DOHH2 (cell line): ENCODE measurements at regions not wholly inside any gene's neighbourhood (a gene's known extent, or its start where the extent isn't known, plus 50 kb on each side); places are given as distances from the start of the nearest gene placed in this dataset.

Experiments
- H3F3A ChIP-seq: fragments of 200-600 bp; sonication (generic), shearing (Covaris generic); 2 replicates; pipeline ENCODE4 v1.6.0; 2016; ENCODE audit warnings: antibody characterized with exemption, mild to moderate bottlenecking; ENCODE audit not compliant: control insufficient read depth, insufficient read depth
- H3K27ac ChIP-seq: fragments of 200-600 bp; sonication (generic); 2 replicates; pipeline ENCODE4 v1.5.1; 2014; ENCODE audit warnings: low read depth, mild to moderate bottlenecking, low read length, moderate library complexity
- H3K27me3 ChIP-seq: fragments of 200-600 bp; sonication (generic); 2 replicates; pipeline ENCODE4 v1.6.1; 2014; ENCODE audit warnings: mild to moderate bottlenecking, low read length, mixed read lengths; ENCODE audit not compliant: control insufficient read depth
- H3K36me3 ChIP-seq: fragments of 200-600 bp; sonication (generic); 2 replicates; pipeline ENCODE4 v1.6.1; 2014; ENCODE audit warnings: mild to moderate bottlenecking, low read length, moderate library complexity, mixed read lengths; ENCODE audit not compliant: control insufficient read depth
- H3K4me1 ChIP-seq: fragments of 200-600 bp; sonication (generic); 2 replicates; pipeline ENCODE4 v1.6.1; 2014; ENCODE audit warnings: mild to moderate bottlenecking, low read length, mixed read lengths; ENCODE audit not compliant: control insufficient read depth
- H3K4me2 ChIP-seq: fragments of 200-600 bp; sonication (generic); 2 replicates; pipeline ENCODE4 v1.6.0; 2014; ENCODE audit warnings: mild to moderate bottlenecking, low read length, moderate library complexity
- H3K4me3 ChIP-seq: fragments of 200-600 bp; sonication (generic); 2 replicates; pipeline ENCODE4 v1.5.1; 2014; ENCODE audit warnings: mild to moderate bottlenecking, low read length, mixed read lengths
- H3K79me2 ChIP-seq: fragments of 200-600 bp; sonication (generic); 2 replicates; pipeline ENCODE4 v1.6.1; 2014; ENCODE audit warnings: mild to moderate bottlenecking, low read length, mixed read lengths; ENCODE audit not compliant: control insufficient read depth
- H3K9me2 ChIP-seq: fragments of 200-600 bp; sonication (generic); replicated peaks from 2 replicates; pipeline ENCODE4 v1.6.1; 2014; ENCODE audit warnings: mild to moderate bottlenecking, low read length, mixed read lengths; ENCODE audit not compliant: control insufficient read depth
- H3K9me3 ChIP-seq: fragments of 200-600 bp; sonication (generic); 2 replicates; pipeline ENCODE4 v1.6.1; 2014; ENCODE audit warnings: antibody characterized with exemption, low read length, mixed read lengths; ENCODE audit not compliant: control insufficient read depth, insufficient read depth
- H4K20me1 ChIP-seq: fragments of 200-600 bp; sonication (generic); 2 replicates; pipeline ENCODE4 v1.6.0; 2014; ENCODE audit warnings: low read depth, mild to moderate bottlenecking, antibody characterized with exemption, low read length, moderate library complexity; ENCODE audit not compliant: control insufficient read depth, insufficient read depth
- EZH2phosphoT487 ChIP-seq: fragments of 200-600 bp; sonication (generic); IDR thresholded peaks from 2 replicates; pipeline ENCODE4 v1.6.1; 2017; ENCODE audit warnings: borderline replicate concordance, mild to moderate bottlenecking, antibody characterized with exemption, low read length, moderate library complexity, mixed read lengths
- TF ChIP-seq, protein P1 (sequence below): fragments of 200-600 bp; sonication (generic); IDR thresholded peaks from one replicate; pipeline ENCODE4 v1.5.1; 2014; ENCODE audit warnings: antibody characterized with exemption, mild to moderate bottlenecking, low read depth, low read length; ENCODE audit not compliant: poor library complexity, severe bottlenecking

DNA sequence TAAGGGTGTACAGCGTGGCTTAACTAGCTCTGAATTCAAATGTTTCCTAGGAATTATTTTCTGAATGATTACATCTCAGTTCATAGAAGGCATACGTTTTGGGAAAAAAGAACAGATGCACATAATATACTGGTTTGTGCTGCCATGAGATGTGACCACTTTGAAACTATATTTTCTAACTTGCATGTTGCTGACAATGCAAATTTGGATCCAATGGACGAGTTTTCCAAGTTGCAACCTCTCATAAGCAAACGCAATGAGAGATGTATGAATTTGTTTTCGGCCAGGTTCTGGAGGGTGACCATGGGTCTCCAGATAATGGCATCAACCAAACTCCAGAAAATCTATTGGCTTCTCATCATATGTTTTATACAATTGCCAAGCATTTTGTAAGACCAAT, 1445.4 kb downstream of the AACS start:
- H3K4me1 ChIP-seq = no peaks in the 10 kb centered on the region

DNA sequence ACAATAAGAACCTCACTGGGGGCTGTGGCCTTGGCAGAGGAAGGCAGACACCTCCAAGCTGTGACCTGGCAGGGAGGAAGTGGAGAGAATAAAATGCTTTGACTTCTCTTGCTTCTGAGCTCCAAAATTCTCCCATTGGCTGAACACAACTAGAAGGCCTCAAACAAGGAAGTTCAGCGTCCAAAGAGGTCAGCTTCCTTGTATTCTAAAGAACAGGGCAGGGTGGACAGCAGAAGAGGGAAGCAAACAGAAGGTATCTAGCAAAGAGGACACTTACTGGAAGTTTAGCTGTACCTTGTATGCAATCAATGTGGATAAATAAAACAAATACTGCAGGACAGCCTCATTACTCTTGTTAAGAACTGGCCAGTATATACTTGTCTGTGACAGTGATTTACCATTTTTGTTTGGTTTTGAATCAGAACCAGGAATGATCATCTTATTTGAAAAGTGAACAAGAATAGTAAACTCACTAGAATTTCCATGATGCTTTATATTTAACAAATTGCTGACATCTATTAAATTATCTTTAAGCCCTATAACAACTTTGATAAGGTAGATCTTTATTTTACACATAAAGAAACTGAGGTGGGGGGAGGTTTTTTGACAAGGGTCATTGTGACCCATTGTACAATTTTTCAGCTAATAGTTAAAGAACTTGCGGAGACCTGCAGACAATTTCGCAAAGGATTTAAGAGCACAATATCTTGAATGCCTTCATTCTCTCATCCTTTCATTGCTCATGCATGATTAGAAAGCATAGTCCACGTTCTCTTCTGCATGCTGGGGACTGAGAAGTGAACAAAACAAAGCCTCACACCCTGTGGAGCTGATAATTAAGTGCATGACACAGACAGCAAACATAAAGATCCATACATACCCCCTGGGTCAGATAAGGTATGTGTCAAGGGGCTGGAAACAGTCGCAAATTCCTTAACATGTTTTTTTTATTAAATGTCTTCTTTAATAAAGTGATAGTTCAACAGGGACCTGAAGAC, 1448.0 kb downstream of the AACS start:
- H3K36me3 ChIP-seq = no peaks in the 10 kb centered on the region
- no peak overlapping the region for H3K4me3 ChIP-seq
- no peak overlapping the region for H3K27ac ChIP-seq

More for the DNA sequence above, 1445.4 kb downstream of the AACS start:
- no peaks in the 10 kb centered on the region for H3K79me2 ChIP-seq
- no peaks in the 10 kb centered on the region for H3K27me3 ChIP-seq
- H3K9me2 ChIP-seq = no peaks in the 10 kb centered on the region
- TF ChIP-seq, protein P1, sequence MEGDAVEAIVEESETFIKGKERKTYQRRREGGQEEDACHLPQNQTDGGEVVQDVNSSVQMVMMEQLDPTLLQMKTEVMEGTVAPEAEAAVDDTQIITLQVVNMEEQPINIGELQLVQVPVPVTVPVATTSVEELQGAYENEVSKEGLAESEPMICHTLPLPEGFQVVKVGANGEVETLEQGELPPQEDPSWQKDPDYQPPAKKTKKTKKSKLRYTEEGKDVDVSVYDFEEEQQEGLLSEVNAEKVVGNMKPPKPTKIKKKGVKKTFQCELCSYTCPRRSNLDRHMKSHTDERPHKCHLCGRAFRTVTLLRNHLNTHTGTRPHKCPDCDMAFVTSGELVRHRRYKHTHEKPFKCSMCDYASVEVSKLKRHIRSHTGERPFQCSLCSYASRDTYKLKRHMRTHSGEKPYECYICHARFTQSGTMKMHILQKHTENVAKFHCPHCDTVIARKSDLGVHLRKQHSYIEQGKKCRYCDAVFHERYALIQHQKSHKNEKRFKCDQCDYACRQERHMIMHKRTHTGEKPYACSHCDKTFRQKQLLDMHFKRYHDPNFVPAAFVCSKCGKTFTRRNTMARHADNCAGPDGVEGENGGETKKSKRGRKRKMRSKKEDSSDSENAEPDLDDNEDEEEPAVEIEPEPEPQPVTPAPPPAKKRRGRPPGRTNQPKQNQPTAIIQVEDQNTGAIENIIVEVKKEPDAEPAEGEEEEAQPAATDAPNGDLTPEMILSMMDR = no peak
- no peak overlapping the region for H3K4me3 ChIP-seq
- H3K27ac ChIP-seq = no peak overlapping the region
- no peaks in the 10 kb centered on the region for H4K20me1 ChIP-seq
- H3K9me3 ChIP-seq = no peaks in the 10 kb centered on the region
- H3K36me3 ChIP-seq = no peaks in the 10 kb centered on the region
- no peak overlapping the region for H3K4me2 ChIP-seq
- no peaks in the 10 kb centered on the region for H3F3A ChIP-seq

DNA sequence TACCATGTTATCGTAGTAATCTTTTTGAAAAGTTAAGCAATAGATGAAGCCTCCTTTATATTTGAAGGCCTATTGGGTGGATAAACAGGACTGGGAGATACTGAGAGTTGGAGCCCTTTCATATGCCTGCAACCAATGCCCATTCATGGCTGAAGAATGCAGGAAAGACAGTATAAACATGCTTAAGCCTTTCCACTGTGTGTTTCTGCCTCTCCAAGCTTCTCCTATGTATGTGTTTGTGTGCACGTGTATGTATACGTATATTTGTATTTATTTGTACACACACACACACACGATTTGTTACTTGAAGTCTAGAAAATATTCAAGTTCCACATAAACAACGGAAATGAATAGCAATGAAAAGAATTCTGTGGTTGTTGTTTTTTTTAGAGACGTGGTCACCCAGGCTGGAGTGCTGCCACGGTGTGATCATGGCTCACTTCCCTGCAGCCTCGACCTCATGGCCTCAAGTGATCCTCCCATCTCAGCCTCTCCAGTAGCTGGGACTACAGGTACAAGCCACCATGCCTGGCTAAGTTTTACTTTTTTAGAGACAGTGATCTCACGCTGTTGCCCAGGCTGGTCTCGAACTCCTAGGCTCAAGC, 1453.5 kb downstream of the AACS start:
- Histone ChIP-seq H3K4me2 (no peak overlapping the region), H3K4me3 (no peak overlapping the region), H3K9me3 (no peaks in the 10 kb centered on the region), H3K27ac (no peak overlapping the region), H3F3A (no peaks in the 10 kb centered on the region), H3K79me2 (no peaks in the 10 kb centered on the region), H3K9me2 (no peaks in the 10 kb centered on the region), H3K27me3 (no peaks in the 10 kb centered on the region), H3K4me1 (no peaks in the 10 kb centered on the region), H3K36me3 (no peaks in the 10 kb centered on the region), H4K20me1 (no peaks in the 10 kb centered on the region)
- no peak for TF ChIP-seq EZH2phosphoT487
- TF ChIP-seq, protein P1 = no peak

More for the DNA sequence above, 1448.0 kb downstream of the AACS start:
- Histone ChIP-seq H3K9me3 (no peaks in the 10 kb centered on the region), H3F3A (no peaks in the 10 kb centered on the region), H3K4me2 (no peak overlapping the region), H3K27me3 (no peaks in the 10 kb centered on the region), H3K79me2 (no peaks in the 10 kb centered on the region), H4K20me1 (no peaks in the 10 kb centered on the region), H3K9me2 (no peaks in the 10 kb centered on the region), H3K4me1 (no peaks in the 10 kb centered on the region)
- TF ChIP-seq, protein P1 = no peak
- TF ChIP-seq EZH2phosphoT487 = no peak
